IMR-90 (cell line): ENCODE measurements at regions not wholly inside any gene's neighbourhood (a gene's known extent, or its start where the extent isn't known, plus 50 kb on each side); places are given as distances from the start of the nearest gene placed in this dataset.

Source experiments
- CEBPB ChIP-seq: IDR thresholded peaks from 2 replicates; pipeline ENCODE4 v1.6.1; 2012; ENCODE audit warnings: low read depth, low read length, improper control_type of control experiment
- MAFK ChIP-seq: IDR thresholded peaks from 2 replicates; pipeline ENCODE4 v1.6.1; 2012; ENCODE audit warnings: low read depth, low read length, improper control_type of control experiment
- MAZ ChIP-seq: IDR thresholded peaks from 2 replicates; pipeline ENCODE4 v1.6.1; 2012; ENCODE audit warnings: low read depth, mild to moderate bottlenecking, low read length, improper control_type of control experiment, moderate library complexity, borderline replicate concordance
- POLR2A ChIP-seq: IDR thresholded peaks from 2 replicates; pipeline ENCODE4 v1.6.1; 2012; ENCODE audit warnings: mild to moderate bottlenecking, low read depth, low read length
- RAD21 ChIP-seq: IDR thresholded peaks from 2 replicates; pipeline ENCODE4 v1.6.1; 2012; ENCODE audit warnings: low read length, improper control_type of control experiment
- RFX5 ChIP-seq: IDR thresholded peaks from 2 replicates; pipeline ENCODE4 v1.8.0; 2012; ENCODE audit warnings: low read depth, mild to moderate bottlenecking, low read length, moderate library complexity
- SMC3 ChIP-seq: fragments of 150-350 bp; IDR thresholded peaks from 2 replicates; pipeline ENCODE4 v1.6.1; 2016; ENCODE audit warnings: low read depth, mild to moderate bottlenecking, antibody characterized with exemption, low read length, moderate library complexity
- TF ChIP-seq, protein P1 (sequence below): conservative IDR thresholded peaks from 2 replicates; pipeline ENCODE4 v1.5.1; 2012; ENCODE audit warnings: mild to moderate bottlenecking, low read depth, low read length, improper control_type of control experiment

DNA sequence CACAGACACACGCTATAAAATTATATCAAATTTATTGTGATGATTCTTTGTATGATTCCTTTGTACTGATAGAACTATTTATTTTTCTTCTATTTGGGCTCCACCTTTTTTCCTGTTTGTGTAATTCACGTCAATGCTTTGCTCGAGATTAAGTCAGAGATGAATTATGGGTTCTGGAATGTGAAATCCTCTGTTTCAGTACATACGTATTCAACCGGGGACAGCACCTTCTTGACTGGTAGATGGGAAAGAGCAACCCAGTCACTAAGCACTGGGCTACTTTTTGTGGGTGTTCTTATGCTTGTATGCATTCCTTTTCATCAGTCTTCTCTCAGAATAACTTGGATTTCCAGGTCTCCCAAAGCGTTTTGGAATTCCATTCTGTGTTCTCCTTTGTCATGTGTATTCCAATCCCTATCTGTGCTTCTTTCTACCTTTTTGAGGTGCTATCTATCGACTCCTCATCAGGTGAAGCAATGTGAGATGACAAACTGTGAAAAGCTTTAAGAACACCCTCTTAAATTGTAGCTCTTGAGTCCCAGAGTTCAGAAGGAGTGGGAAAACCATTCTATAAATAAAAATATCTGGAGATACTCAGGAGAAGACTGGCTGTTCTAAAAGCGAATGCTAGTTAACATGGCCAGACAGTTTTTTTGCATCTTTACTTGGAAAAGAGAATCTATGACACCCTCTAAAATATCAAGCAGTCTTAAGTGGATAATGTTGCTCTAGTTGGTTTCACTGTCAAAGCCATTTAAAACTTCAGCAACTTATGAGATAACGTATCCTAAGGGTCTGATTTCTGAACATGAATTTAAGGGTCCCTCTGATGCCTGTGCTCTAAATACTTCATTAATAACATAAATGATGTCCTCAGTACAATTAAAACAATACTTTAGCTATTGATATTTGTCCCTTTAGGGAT is 197.7 kb upstream of the PREP start:
- TF ChIP-seq, protein P1, sequence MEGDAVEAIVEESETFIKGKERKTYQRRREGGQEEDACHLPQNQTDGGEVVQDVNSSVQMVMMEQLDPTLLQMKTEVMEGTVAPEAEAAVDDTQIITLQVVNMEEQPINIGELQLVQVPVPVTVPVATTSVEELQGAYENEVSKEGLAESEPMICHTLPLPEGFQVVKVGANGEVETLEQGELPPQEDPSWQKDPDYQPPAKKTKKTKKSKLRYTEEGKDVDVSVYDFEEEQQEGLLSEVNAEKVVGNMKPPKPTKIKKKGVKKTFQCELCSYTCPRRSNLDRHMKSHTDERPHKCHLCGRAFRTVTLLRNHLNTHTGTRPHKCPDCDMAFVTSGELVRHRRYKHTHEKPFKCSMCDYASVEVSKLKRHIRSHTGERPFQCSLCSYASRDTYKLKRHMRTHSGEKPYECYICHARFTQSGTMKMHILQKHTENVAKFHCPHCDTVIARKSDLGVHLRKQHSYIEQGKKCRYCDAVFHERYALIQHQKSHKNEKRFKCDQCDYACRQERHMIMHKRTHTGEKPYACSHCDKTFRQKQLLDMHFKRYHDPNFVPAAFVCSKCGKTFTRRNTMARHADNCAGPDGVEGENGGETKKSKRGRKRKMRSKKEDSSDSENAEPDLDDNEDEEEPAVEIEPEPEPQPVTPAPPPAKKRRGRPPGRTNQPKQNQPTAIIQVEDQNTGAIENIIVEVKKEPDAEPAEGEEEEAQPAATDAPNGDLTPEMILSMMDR, result no peak
- peak; percentile 58; the same call in 1 of the 2 replicates for TF ChIP-seq POLR2A
- 0 out of 2 replicates have a peak, but pooled peaks have one; percentile 37 for TF ChIP-seq RFX5
- peak; percentile 44 for TF ChIP-seq CEBPB
- TF ChIP-seq MAFK, result no peak
- no peak for TF ChIP-seq SMC3
- no peak for TF ChIP-seq RAD21
- TF ChIP-seq MAZ, result no peak
